GM12878 (cell line): ENCODE measurements at regions not wholly inside any gene's neighbourhood (a gene's known extent, or its start where the extent isn't known, plus 50 kb on each side); places are given as distances from the start of the nearest gene placed in this dataset.

Experiments
- ATAC-seq: fragments of 200-7000 bp; cut with Tn5 transposase; 3 replicates; pipeline ENCODE4 v1.9.1; 2020; ENCODE audit warnings: mild to moderate bottlenecking, moderate library complexity
- BruUV-seq: library from RNA; stranded (reverse); fragments of 400-500 nt; replicated peaks from 2 replicates; lab custom pipeline; 2021; lab: Mats Ljungman, UMichigan
- CTCF ChIA-PET: fragments of 300-600 bp; sonication (Branson Sonifier 250); formaldehyde crosslinking; extraction: SDS; loops from one replicate; lab custom pipeline; 2021; ENCODE audit warnings: inconsistent platforms; lab: Yijun Ruan, JAX
- POLR2A ChIA-PET: fragments of 350-600 bp; formaldehyde crosslinking; extraction: SDS; loops from one replicate; lab custom pipeline; 2021; ENCODE audit warnings: inconsistent platforms; lab: Charles Lee
- RAD21 ChIA-PET: fragments of 300-600 bp; sonication (Branson Sonifier 250); formaldehyde crosslinking; loops from one replicate; lab custom pipeline; 2023; ENCODE audit warnings: antibody characterized with exemption; ENCODE audit not compliant: unreplicated experiment; lab: Charles Lee
- SMC1A ChIA-PET: fragments of 300-600 bp; sonication (Branson Sonifier 250); formaldehyde crosslinking; loops from one replicate; lab custom pipeline; 2023; ENCODE audit not compliant: unreplicated experiment, uncharacterized antibody; lab: Charles Lee
- DNase-seq: peaks from one replicate; pipeline ENCODE4 v3.0.0-alpha.2; 2011; ENCODE audit warnings: low read depth, low spot score
- FAIRE-seq: peaks from 3 replicates; lab custom pipeline; 2011; peaks lifted over from hg19 to GRCh38; lab: Jason Lieb, UNC
- H2AFZ ChIP-seq: 2 replicates; pipeline ENCODE4 v1.6.0; 2011; ENCODE audit warnings: low read depth, low read length, control low read depth; ENCODE audit not compliant: control insufficient read depth
- H3K27ac ChIP-seq: 2 replicates; pipeline ENCODE4 v1.5.1; 2011; ENCODE audit warnings: control low read depth; ENCODE audit not compliant: control insufficient read depth, insufficient read depth
- H3K27me3 ChIP-seq, 2 experiments: replicated peaks in 1 of 2; 2 replicates each; pipeline versions ENCODE4 v1.6.0 to v1.6.1; 2011; ENCODE audit warnings: low read length in 1 of 2; ENCODE audit not compliant: control insufficient read depth in 2 of 2, insufficient read depth in 2 of 2
- H3K36me3 ChIP-seq, 2 experiments: 2 replicates each; pipeline ENCODE4 v1.5.1; 2011; ENCODE audit warnings: low read length in 1 of 2; ENCODE audit not compliant: control insufficient read depth in 2 of 2, insufficient read depth in 2 of 2
- H3K4me1 ChIP-seq: 2 replicates; pipeline ENCODE4 v1.6.1; 2011; ENCODE audit warnings: mild to moderate bottlenecking, low read length, moderate library complexity, mixed read lengths; ENCODE audit not compliant: control insufficient read depth, insufficient read depth
- H3K4me2 ChIP-seq: 2 replicates; pipeline ENCODE4 v1.6.0; 2011; ENCODE audit warnings: control low read depth; ENCODE audit not compliant: control insufficient read depth, insufficient read depth
- H3K4me3 ChIP-seq: fragments of 200-600 bp; sonication (generic); 2 replicates; pipeline ENCODE4 v1.5.1; 2016
- H3K79me2 ChIP-seq: 2 replicates; pipeline ENCODE4 v1.6.0; 2011; ENCODE audit warnings: low read length; ENCODE audit not compliant: control insufficient read depth, insufficient read depth
- H3K9ac ChIP-seq: 2 replicates; pipeline ENCODE4 v1.8.0; 2011; ENCODE audit warnings: low read length, control low read depth, mixed read lengths; ENCODE audit not compliant: control insufficient read depth, insufficient read depth
- H3K9me3 ChIP-seq: replicated peaks from 3 replicates; pipeline ENCODE4 v1.5.1; 2011; ENCODE audit warnings: mild to moderate bottlenecking, low read length; ENCODE audit not compliant: control insufficient read depth, insufficient read depth
- H4K20me1 ChIP-seq: 2 replicates; pipeline ENCODE4 v1.6.0; 2011; ENCODE audit not compliant: control insufficient read depth, insufficient read depth
- ATF7 ChIP-seq: fragments of 450-650 bp; IDR thresholded peaks from 2 replicates; pipeline ENCODE4 v1.6.1; 2016; ENCODE audit warnings: low read depth, mild to moderate bottlenecking
- BHLHE40 ChIP-seq, 2 experiments: fragments of 450-650 bp in 1 of 2; IDR thresholded peaks; 2 replicates each; pipeline ENCODE4 v1.6.1; 2011 to 2017; ENCODE audit warnings: low read depth in 2 of 2, borderline replicate concordance in 1 of 2, improper control_type of control experiment in 1 of 2, low read length in 1 of 2, mild to moderate bottlenecking in 1 of 2
- CBFB ChIP-seq: IDR thresholded peaks from 2 replicates; pipeline ENCODE4 v1.6.1; 2016; ENCODE audit warnings: antibody characterized with exemption, low read depth
- CHD1 ChIP-seq: IDR thresholded peaks from 2 replicates; pipeline ENCODE4 v1.6.1; 2012; ENCODE audit warnings: low read depth, low read length, improper control_type of control experiment
- CTCF ChIP-seq, 3 experiments: IDR thresholded peaks in 2 of 3; conservative IDR thresholded peaks in 1 of 3; 2 replicates each; pipeline ENCODE4 v1.5.1; 2011; ENCODE audit warnings: low read depth in 3 of 3, low read length in 3 of 3, mild to moderate bottlenecking in 3 of 3, control low read depth in 2 of 3, moderate library complexity in 2 of 3, inconsistent platforms in 1 of 3, mixed read lengths in 1 of 3; ENCODE audit not compliant: control insufficient read depth in 2 of 3, insufficient read depth in 1 of 3; ENCODE audit errors: extremely low read depth in 1 of 3
- MXI1 ChIP-seq: fragments of 150-350 bp; IDR thresholded peaks from 2 replicates; pipeline ENCODE4 v1.6.1; 2011; ENCODE audit warnings: low read depth, mild to moderate bottlenecking, inconsistent platforms, low read length, improper control_type of control experiment
- MYC ChIP-seq: IDR thresholded peaks from 2 replicates; pipeline ENCODE4 v1.6.1; 2011; ENCODE audit warnings: mild to moderate bottlenecking, low read length, moderate library complexity, inconsistent platforms; ENCODE audit not compliant: insufficient read depth, insufficient replicate concordance, insufficient read length, severe bottlenecking
- NFXL1 ChIP-seq: fragments of 450-650 bp; IDR thresholded peaks from 2 replicates; pipeline ENCODE4 v1.6.1; 2017; ENCODE audit warnings: antibody characterized with exemption, mild to moderate bottlenecking, borderline replicate concordance
- PAX8 ChIP-seq: fragments of 450-650 bp; IDR thresholded peaks from 2 replicates; pipeline ENCODE4 v1.6.1; 2017; ENCODE audit warnings: mild to moderate bottlenecking, moderate library complexity
- RAD21 ChIP-seq: IDR thresholded peaks from 2 replicates; pipeline ENCODE4 v1.6.1; 2011; ENCODE audit warnings: mild to moderate bottlenecking, low read depth, low read length, moderate library complexity; ENCODE audit not compliant: insufficient read depth
- RB1 ChIP-seq: fragments of 450-650 bp; formaldehyde crosslinking; IDR thresholded peaks from 2 replicates; pipeline ENCODE4 v1.6.1; 2017; ENCODE audit warnings: mild to moderate bottlenecking, borderline replicate concordance
- RBBP5 ChIP-seq: fragments of 200-600 bp; sonication (generic); conservative IDR thresholded peaks from 2 replicates; pipeline ENCODE4 v1.6.1; 2016
- SMC3 ChIP-seq: IDR thresholded peaks from 2 replicates; pipeline ENCODE4 v1.6.1; 2011; ENCODE audit warnings: low read length, improper control_type of control experiment, borderline replicate concordance
- SREBF2 ChIP-seq: IDR thresholded peaks from 2 replicates; pipeline ENCODE4 v1.6.1; 2012; ENCODE audit warnings: mild to moderate bottlenecking, low read length
- USF2 ChIP-seq: IDR thresholded peaks from 2 replicates; pipeline ENCODE4 v1.6.1; 2011; ENCODE audit warnings: low read depth, low read length, improper control_type of control experiment, borderline replicate concordance
- ZBTB4 ChIP-seq: fragments of 450-650 bp; formaldehyde crosslinking; IDR thresholded peaks from 2 replicates; pipeline ENCODE4 v1.4.0; 2022; ENCODE audit warnings: mild to moderate bottlenecking, moderate library complexity
- ZNF622 ChIP-seq: fragments of 450-650 bp; IDR thresholded peaks from 2 replicates; pipeline ENCODE4 v1.6.1; 2017; ENCODE audit warnings: mild to moderate bottlenecking, inconsistent platforms
- WGBS: methylation state at CpG from one replicate; pipeline ENCODE4 v1.1.6; 2016; ENCODE audit warnings: low lambda C conversion rate; ENCODE audit not compliant: insufficient replicate concordance, insufficient coverage; ENCODE audit errors: missing lambda C conversion rate; 5-methylcytosine and 5-hydroxymethylcytosine counted together
- in situ Hi-C: fragments of 300-500 bp; cut with MboI; formaldehyde crosslinking; loops from 9 replicates; pipeline ENCODE4 v1.14.3; 2018; ENCODE audit warnings: mixed read lengths
- intact Hi-C: fragments of 100-400 bp; cut with micrococcal nuclease; formaldehyde crosslinking; loops from one replicate; pipeline ENCODE4 v1.14.2; 2022; ENCODE audit not compliant: unreplicated experiment

- intact Hi-C loops (no loop called here), in situ Hi-C loops (no loop called here)
- WGBS = 5% methylated on average over 1 of the region's 1 CpG
- Histone ChIP-seq H3K9me3 (no peaks in the 10 kb centered on the region), H3K27me3 (no peaks in the 10 kb centered on the region), H3K4me1 (no peaks in the 10 kb centered on the region), H3K4me3 (no peak overlapping the region), H3K79me2 (no peaks in the 10 kb centered on the region), H4K20me1 (no peaks in the 10 kb centered on the region), H3K9ac (no peak overlapping the region), H3K27ac (no peak overlapping the region), H2AFZ (no peak overlapping the region), H3K36me3 (no peaks in the 10 kb centered on the region), H3K4me2 (no peak overlapping the region)
- no TSS peak for BruUV-seq
- no peak for ATAC-seq
- no peak for DNase-seq
- ChIA-PET CTCF (no interaction called here), POLR2A (no interaction called here), RAD21 (no interaction called here), SMC1A (no interaction called here)
- no peak for FAIRE-seq
- TF ChIP-seq MYC (no peak), ZNF622 (no peak), NFXL1 (no peak), MXI1 (no peak), ATF7 (no peak), RBBP5 (no peak), RAD21 (no peak), ZBTB4 (no peak), CBFB (no peak), PAX8 (no peak), SREBF2 (no peak), CHD1 (no peak), CTCF (IDR thresholded peaks at IDR 0.05 in 2 of 3, conservative IDR thresholded peaks at IDR 0.05 in 1 of 3; ENCODE audit: control insufficient read depth in 2 of 3, extremely low read depth in 1 of 3, insufficient read depth in 1 of 3, low read depth in 3 of 3, low read length in 3 of 3) (no peak), USF2 (no peak), SMC3 (no peak), BHLHE40 (IDR thresholded peaks at IDR 0.05; ENCODE audit: borderline replicate concordance in 1 of 2, low read depth in 2 of 2, low read length in 1 of 2) (no peak), RB1 (no peak)
These were observed 193.6 kb upstream of the FSCB start for GRCh38 chr14:44700694-44701093.
